ENCODE measurements at regions not wholly inside any gene's neighbourhood (a gene's known extent, or its start where the extent isn't known, plus 50 kb on each side); places are given as distances from the start of the nearest gene placed in this dataset.

DNA sequence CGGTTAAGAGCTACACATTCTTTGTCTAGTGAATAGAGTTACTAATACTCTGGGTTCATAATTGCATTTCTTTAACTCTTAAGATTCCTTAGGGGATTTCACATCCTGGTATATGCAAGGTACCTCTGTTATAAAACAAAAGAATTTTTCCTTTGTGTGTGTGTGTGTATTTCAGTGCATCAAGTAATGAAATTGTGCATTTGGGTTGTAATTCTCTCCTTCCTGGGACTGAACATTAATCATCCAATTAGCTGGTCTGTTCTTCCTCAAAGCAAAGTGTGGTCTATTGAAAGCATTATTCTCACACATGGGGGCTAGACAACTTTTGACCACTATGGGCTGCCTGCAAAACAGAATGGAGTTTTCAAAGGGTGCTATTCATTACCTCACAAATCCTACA lies 74.0 kb downstream of the ZC3H11B start:
- H3K4me1 Mint-ChIP-seq (ENCODE audit: low read depth): no peaks in the 10 kb centered on the region
- DNase-seq (no peak), ATAC-seq (ENCODE audit: poor library complexity) (no peak)
- no peak overlapping the region for H3K27ac ChIP-seq (ENCODE audit: low read depth in 1 of 2, low read length in 2 of 2)
- H3K36me3 Mint-ChIP-seq (ENCODE audit: low read depth): no peaks in the 10 kb centered on the region
- H3K36me3 ChIP-seq (ENCODE audit: insufficient read depth, low read length): no peaks in the 10 kb centered on the region
- intact Hi-C loops (cut with DNase I, micrococcal nuclease): no loop called here
- TF ChIP-seq, protein P1, sequence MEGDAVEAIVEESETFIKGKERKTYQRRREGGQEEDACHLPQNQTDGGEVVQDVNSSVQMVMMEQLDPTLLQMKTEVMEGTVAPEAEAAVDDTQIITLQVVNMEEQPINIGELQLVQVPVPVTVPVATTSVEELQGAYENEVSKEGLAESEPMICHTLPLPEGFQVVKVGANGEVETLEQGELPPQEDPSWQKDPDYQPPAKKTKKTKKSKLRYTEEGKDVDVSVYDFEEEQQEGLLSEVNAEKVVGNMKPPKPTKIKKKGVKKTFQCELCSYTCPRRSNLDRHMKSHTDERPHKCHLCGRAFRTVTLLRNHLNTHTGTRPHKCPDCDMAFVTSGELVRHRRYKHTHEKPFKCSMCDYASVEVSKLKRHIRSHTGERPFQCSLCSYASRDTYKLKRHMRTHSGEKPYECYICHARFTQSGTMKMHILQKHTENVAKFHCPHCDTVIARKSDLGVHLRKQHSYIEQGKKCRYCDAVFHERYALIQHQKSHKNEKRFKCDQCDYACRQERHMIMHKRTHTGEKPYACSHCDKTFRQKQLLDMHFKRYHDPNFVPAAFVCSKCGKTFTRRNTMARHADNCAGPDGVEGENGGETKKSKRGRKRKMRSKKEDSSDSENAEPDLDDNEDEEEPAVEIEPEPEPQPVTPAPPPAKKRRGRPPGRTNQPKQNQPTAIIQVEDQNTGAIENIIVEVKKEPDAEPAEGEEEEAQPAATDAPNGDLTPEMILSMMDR (IDR thresholded peaks at IDR 0.05): no peak
- no peaks in the 10 kb centered on the region for H3K27me3 Mint-ChIP-seq
- H3K4me3 Mint-ChIP-seq: no peak overlapping the region
- ChIA-PET POLR2A (no interaction called here), CTCF (no interaction called here)
- H3K27ac Mint-ChIP-seq: no peak overlapping the region
- H3K9me3 ChIP-seq (ENCODE audit: control insufficient read depth in 1 of 2, insufficient read depth in 1 of 2, low read length in 2 of 2): no peaks in the 10 kb centered on the region
- no peaks in the 10 kb centered on the region for H3K9me3 Mint-ChIP-seq
- H3K27me3 ChIP-seq (ENCODE audit: control insufficient read depth in 1 of 2, insufficient read depth in 2 of 2, low read length in 2 of 2): no peaks in the 10 kb centered on the region
- no peaks in the 10 kb centered on the region for H3K4me1 ChIP-seq (ENCODE audit: insufficient read depth, low read length)
- no peak overlapping the region for H3K4me3 ChIP-seq (ENCODE audit: low read length)

DNA sequence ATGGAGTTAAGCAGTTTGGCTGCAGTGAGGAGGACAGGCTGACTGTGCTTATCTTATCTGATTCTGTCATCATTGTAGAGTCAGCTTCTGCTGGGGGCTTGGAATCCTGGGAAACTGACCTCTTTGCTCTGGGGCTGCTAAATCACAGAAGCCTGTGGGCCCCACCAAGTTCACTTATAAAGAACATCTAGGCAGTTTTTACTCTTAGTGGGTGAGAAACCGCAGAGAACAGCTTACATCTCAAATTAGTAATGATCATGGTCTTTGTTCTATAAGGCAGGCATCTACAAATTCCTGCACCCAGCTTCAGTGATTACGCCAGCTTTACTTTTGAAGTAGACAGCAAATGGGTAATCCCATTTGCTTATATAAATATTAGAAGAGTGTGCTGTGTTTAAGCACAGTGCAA lies 75.7 kb downstream of the ZC3H11B start:
- Mint-ChIP-seq H3K4me3 (no peak overlapping the region), H3K27ac (no peak overlapping the region), H3K27me3 (no peaks in the 10 kb centered on the region), H3K9me3 (no peaks in the 10 kb centered on the region), H3K4me1 (ENCODE audit: low read depth) (no peaks in the 10 kb centered on the region), H3K36me3 (ENCODE audit: low read depth) (no peaks in the 10 kb centered on the region)
- H3K36me3 ChIP-seq (ENCODE audit: insufficient read depth, low read length): no peaks in the 10 kb centered on the region
- ChIA-PET CTCF (no interaction called here), POLR2A (no interaction called here)
- DNase-seq (no peak), ATAC-seq (ENCODE audit: poor library complexity) (no peak)
- TF ChIP-seq, protein P1 (IDR thresholded peaks at IDR 0.05): no peak
- no peaks in the 10 kb centered on the region for H3K27me3 ChIP-seq (ENCODE audit: control insufficient read depth in 1 of 2, insufficient read depth in 2 of 2, low read length in 2 of 2)
- no peaks in the 10 kb centered on the region for H3K4me1 ChIP-seq (ENCODE audit: insufficient read depth, low read length)
- H3K9me3 ChIP-seq (ENCODE audit: control insufficient read depth in 1 of 2, insufficient read depth in 1 of 2, low read length in 2 of 2): no peaks in the 10 kb centered on the region
- H3K27ac ChIP-seq (ENCODE audit: low read depth in 1 of 2, low read length in 2 of 2): no peak overlapping the region
- intact Hi-C loops (cut with DNase I, micrococcal nuclease): no loop called here
- H3K4me3 ChIP-seq (ENCODE audit: low read length): no peak overlapping the region

DNA sequence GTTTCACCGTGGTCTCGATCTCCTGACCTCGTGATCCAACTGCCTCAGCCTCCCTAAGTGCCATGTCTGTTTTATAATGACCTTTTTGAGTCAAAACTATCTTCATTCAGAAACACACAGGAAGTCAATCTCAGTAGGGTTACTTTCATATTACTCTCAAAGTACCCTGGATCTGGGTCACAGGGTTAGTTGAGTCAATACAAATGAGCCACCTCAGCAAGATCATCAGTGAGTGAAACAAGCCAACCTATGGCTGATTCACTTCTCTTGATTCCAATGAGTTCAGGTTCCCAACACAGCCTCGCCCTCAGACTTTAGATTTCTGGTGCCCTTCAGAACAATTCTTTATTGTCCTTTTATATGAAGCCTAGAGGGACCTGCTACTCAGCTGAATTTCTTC lies 76.9 kb downstream of the ZC3H11B start:
- H3K36me3 ChIP-seq (ENCODE audit: insufficient read depth, low read length): no peaks in the 10 kb centered on the region
- no peak for DNase-seq
- no peaks in the 10 kb centered on the region for H3K27me3 ChIP-seq (ENCODE audit: control insufficient read depth in 1 of 2, insufficient read depth in 2 of 2, low read length in 2 of 2)
- CTCF ChIA-PET: no interaction called here
- H3K36me3 Mint-ChIP-seq (ENCODE audit: low read depth): no peaks in the 10 kb centered on the region
- no peak for ATAC-seq (ENCODE audit: poor library complexity)
- H3K4me3 ChIP-seq (ENCODE audit: low read length): no peak overlapping the region
- no peak overlapping the region for H3K27ac Mint-ChIP-seq
- TF ChIP-seq, protein P1 (IDR thresholded peaks at IDR 0.05): no peak
- no peak overlapping the region for H3K4me3 Mint-ChIP-seq
- no peak overlapping the region for H3K27ac ChIP-seq (ENCODE audit: low read depth in 1 of 2, low read length in 2 of 2)
- intact Hi-C loops (cut with DNase I, micrococcal nuclease): no loop called here
- no peaks in the 10 kb centered on the region for H3K9me3 Mint-ChIP-seq
- no peaks in the 10 kb centered on the region for H3K4me1 ChIP-seq (ENCODE audit: insufficient read depth, low read length)
- POLR2A ChIA-PET: no interaction called here
- H3K9me3 ChIP-seq (ENCODE audit: control insufficient read depth in 1 of 2, insufficient read depth in 1 of 2, low read length in 2 of 2): no peaks in the 10 kb centered on the region
- H3K4me1 Mint-ChIP-seq (ENCODE audit: low read depth): no peaks in the 10 kb centered on the region
- no peaks in the 10 kb centered on the region for H3K27me3 Mint-ChIP-seq
